GM12874 (cell line): ENCODE measurements at regions not wholly inside any gene's neighbourhood (a gene's known extent, or its start where the extent isn't known, plus 50 kb on each side); places are given as distances from the start of the nearest gene placed in this dataset.

Experiments used
- CTCF ChIP-seq: IDR thresholded peaks from 2 replicates; pipeline ENCODE4 v1.5.1; 2011; ENCODE audit warnings: low read depth, mild to moderate bottlenecking, control low read depth, low read length, moderate library complexity; ENCODE audit not compliant: insufficient read depth

DNA sequence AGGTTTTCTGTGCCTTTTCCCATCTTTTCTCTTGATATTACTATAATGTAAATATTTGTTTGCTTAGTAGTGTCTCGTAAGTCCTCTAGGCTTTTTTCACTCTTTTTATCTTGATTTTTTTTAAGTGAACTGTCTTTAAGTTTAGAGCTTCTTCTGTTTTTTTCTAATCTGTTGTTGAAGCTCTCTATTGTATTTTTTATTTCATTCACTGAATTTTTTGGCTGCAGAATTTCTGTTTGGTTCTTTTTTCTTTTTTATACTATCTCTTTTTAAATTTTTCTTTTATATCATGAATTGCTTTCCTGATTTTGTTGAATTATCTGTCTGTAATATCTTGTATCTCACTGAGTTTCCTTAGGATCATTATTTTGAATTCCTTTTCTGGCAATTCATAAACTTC lies 331.8 kb upstream of the RBMS1 start:
- TF ChIP-seq CTCF = no peak

DNA sequence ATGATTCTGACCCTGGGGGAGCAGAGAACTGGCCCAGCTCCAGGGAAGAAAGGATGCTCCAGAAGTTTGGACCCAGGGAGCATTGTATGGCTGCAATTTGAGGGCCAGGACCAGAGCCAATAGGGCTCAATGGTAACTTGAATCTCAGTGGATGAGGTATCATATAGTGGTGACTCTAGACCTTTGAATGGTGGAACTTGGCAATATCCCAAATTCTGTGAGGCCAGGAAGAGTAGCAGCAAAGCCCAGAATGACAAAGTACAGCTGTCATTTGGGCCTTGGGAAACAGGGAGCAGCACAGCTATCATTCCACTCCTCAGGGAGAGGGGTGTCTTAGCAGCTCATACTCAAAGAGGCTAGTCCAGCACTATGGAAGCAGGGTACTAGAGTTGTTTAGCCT lies 332.9 kb upstream of the RBMS1 start:
- TF ChIP-seq CTCF = no peak

DNA sequence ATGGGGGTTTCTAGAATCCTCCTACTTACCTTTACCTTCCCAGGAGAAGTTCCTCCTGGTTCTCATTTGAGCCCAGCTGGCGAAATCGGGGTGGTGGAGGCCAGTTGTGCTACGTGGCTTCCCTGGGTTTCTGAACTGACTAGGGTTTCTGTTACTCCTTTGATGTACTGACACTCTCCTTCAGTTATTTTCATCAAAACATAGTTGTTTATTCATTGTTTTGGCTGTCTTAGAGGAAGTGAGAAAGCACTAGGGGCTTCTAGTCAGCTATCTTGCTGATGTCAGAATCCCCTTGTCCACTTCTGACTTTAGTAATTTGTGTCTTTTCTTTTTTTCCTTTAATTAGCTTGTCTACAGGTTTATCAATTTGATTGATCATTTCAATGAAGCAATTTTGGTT lies 332.2 kb upstream of the TANK start:
- no peak for TF ChIP-seq CTCF

- no peak for TF ChIP-seq CTCF
Measured at GRCh38 chr2:160835166-160835565, 325.1 kb upstream of the TANK start.

- no peak for TF ChIP-seq CTCF
Measured at GRCh38 chr2:160836755-160837154, 323.5 kb upstream of the TANK start.

DNA sequence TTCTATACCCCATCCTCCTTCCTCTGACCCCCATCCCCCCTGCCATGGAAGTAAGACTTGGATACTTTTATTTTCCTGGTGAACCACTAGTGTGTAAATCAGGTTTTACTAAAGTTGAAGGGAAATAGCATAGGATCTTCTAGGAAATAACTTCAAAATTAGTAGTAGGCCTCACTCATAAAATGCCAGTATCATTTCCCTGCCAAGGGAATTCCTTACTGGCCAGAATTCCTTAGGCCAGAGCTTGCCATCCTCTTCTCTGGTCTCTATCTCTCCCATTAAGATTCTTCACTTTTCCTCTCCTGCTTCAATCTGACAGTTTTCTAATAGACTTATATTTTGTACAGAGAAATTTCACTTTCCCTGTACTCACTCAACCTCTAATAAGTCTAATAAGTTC lies 322.8 kb upstream of the TANK start:
- TF ChIP-seq CTCF = no peak

GRCh38 chr2:160838147-160838546 lies 322.1 kb upstream of the TANK start:
- TF ChIP-seq CTCF = no peak

GRCh38 chr2:160838691-160839090 lies 321.5 kb upstream of the TANK start:
- TF ChIP-seq CTCF = no peak
